WTC11 (cell line): ENCODE measurements at regions not wholly inside any gene's neighbourhood (a gene's known extent, or its start where the extent isn't known, plus 50 kb on each side); places are given as distances from the start of the nearest gene placed in this dataset.

ENCODE experiments used
- AFF4 ChIP-seq: sonication (generic); formaldehyde crosslinking; IDR thresholded peaks from 2 replicates; pipeline ENCODE4 v1.8.1; 2023; ENCODE audit warnings: mild to moderate bottlenecking, missing genetic modification reagents, borderline replicate concordance
- CTCF ChIP-seq: fragments of 200-600 bp; IDR thresholded peaks from 2 replicates; pipeline ENCODE4 v1.8.0; 2022; ENCODE audit warnings: antibody characterized with exemption
- ELF4 ChIP-seq: sonication (generic); formaldehyde crosslinking; IDR thresholded peaks from 2 replicates; pipeline ENCODE4 v1.8.1; 2022; ENCODE audit warnings: low read depth, mild to moderate bottlenecking, moderate library complexity, missing genetic modification reagents
- NR1H2 ChIP-seq: sonication (generic); formaldehyde crosslinking; IDR thresholded peaks from 2 replicates; pipeline ENCODE4 v1.9.0; 2021; ENCODE audit warnings: mild to moderate bottlenecking, moderate library complexity, missing genetic modification reagents
- SMAD3 ChIP-seq: sonication (generic); formaldehyde crosslinking; IDR thresholded peaks from 2 replicates; pipeline ENCODE4 v1.8.0; 2022; ENCODE audit warnings: missing genetic modification reagents, mild to moderate bottlenecking, borderline replicate concordance
- TP53 ChIP-seq: sonication (generic); formaldehyde crosslinking; IDR thresholded peaks from 2 replicates; pipeline ENCODE4 v1.8.1; 2023; ENCODE audit warnings: mild to moderate bottlenecking, missing genetic modification reagents
- USF1 ChIP-seq: sonication (generic); formaldehyde crosslinking; IDR thresholded peaks from 2 replicates; pipeline ENCODE4 v1.8.0; 2022; ENCODE audit warnings: mild to moderate bottlenecking, missing genetic modification reagents
- ZSCAN18 ChIP-seq: fragments of 250-450 bp; sonication (Bioruptor Pico); IDR thresholded peaks from 2 replicates; pipeline ENCODE4 v2.1.2; 2022; ENCODE audit warnings: mild to moderate bottlenecking, moderate library complexity

GRCh38 chr2:53095227-53095626 is 672.4 kb upstream of the CHAC2 start:
- TF ChIP-seq SMAD3 (CRISPR knock-in tag) (no peak), ELF4 (CRISPR knock-in tag) (no peak), TP53 (no peak), CTCF (no peak), NR1H2 (no peak), AFF4 (CRISPR knock-in tag) (no peak), USF1 (CRISPR knock-in tag) (no peak), ZSCAN18 (CRISPR knock-in tag) (no peak)
